GM18526 (cell line): ENCODE measurements at regions not wholly inside any gene's neighbourhood (a gene's known extent, or its start where the extent isn't known, plus 50 kb on each side); places are given as distances from the start of the nearest gene placed in this dataset.

Experiments
- POLR2A ChIP-seq: IDR thresholded peaks from 3 replicates; pipeline ENCODE4 v1.6.1; 2011; ENCODE audit not compliant: insufficient read length; ENCODE audit errors: extremely low read depth

DNA sequence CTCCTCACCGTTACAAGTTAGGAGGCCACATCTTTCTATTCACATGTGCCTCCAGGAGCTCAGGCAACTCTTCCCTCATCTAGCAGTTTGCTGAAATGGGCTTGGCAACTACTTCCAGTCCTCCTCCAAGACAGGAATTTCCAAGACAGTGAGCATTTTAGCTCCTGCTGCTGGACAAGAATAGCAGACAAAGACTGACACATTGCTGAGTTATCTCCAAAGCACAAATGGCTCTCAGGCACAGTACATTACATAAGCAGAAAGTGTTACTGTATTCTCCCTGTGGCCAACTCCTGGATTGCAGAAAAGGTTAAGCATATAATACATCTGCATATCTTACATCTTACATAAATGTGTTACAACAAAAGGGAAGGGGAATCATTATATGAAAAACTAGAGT lies 83.2 kb upstream of the POU2AF2 start:
- no peak for TF ChIP-seq POLR2A

DNA sequence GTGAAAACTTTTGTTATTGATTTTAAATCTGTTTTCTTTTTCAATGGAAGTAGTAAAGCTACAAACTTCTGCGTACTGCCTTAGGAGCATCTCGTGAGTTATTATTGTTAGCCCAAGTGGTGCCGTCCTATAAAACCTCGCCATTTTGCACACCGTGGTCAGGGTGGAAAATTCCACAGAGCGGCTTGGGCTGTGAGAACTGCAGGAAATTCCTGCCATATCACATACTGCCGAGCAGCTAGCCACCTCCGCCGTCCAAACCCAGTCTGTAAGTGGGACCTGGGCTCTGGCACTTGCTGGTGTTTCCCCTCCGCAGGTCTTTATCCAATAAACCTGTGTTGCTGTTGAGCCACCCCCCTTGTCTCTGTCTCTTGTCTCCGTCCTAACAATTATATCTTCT lies 88.0 kb upstream of the POU2AF2 start:
- no peak for TF ChIP-seq POLR2A

DNA sequence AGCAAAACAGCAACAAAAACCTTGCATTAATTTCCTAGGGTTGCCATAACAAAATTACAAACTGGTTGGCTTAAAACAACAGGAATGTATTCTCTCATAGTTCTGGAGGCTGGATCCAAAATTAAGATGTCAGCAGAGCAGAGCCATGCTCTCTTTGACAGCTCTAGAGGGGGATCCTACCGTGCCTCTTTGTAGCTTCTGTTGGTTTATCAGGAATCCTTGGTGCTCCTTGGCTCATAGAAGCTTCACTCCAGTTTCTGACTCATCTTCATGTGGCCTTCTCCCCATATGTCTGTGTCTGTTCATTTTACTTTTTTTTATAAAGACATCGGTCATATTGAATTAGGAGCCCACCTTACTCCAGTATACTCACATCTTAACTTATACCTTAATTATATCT lies 90.5 kb upstream of the POU2AF2 start:
- TF ChIP-seq POLR2A, result no peak

DNA sequence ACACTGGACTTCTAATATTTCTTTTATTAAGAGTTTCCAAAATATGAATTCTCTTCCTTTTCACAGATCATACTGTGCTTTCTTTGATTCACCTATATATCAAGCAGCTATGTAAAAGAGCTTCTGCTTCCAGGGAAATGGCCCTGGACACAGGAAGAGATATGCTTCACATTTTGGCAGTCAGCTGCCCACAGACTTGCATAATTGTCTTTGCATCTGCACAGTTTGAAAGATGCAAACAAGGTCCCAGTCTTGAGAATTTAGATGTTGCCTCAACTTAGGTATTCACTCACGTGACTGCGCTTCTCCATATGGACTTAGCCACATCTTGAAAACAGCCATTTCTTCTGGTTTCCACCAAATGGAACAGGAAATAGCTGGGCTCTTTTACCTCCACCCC lies 92.3 kb upstream of the POU2AF2 start:
- TF ChIP-seq POLR2A, result no peak

DNA sequence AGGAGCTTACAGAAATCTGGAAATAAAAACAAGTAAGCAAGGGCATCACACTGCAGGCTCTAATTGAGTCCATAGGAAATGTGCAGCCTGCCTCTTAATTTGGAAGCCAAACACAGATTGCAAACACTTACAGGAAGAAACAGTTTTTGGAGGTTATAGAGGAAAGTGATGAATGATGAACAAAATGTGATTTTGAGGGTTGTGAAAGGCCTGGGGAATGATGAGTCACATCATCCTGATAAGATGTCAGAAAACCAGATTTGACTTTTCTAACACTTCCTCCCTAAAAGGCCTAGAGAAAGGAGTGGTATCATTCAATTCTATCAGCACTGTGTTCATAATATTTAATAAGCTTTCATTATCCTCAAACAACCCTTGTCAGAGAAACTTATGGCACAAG lies 96.6 kb upstream of the POU2AF2 start:
- TF ChIP-seq POLR2A, result no peak

DNA sequence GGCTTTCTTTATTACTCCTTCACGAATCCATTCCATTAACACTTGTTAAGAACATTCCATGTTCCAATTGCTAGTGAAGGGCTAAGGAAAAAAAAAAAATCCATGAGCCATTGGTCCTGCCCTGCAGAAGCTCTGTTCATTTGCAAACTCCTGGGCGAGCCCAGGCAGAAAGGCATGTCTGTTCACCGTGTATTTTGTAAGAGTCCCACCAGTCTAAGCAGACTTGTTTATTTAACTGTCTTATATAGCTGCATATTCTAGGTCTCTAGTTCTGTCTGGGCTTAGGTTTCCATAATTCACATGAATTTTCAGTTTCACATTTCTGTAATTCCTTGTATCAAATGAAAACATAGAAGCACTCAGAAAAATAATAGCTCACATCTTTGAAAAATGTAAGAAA lies 97.4 kb upstream of the POU2AF2 start:
- no peak for TF ChIP-seq POLR2A

GRCh38 chr11:111137846-111138245 lies 107.7 kb upstream of the POU2AF2 start:
- no peak for TF ChIP-seq POLR2A

DNA sequence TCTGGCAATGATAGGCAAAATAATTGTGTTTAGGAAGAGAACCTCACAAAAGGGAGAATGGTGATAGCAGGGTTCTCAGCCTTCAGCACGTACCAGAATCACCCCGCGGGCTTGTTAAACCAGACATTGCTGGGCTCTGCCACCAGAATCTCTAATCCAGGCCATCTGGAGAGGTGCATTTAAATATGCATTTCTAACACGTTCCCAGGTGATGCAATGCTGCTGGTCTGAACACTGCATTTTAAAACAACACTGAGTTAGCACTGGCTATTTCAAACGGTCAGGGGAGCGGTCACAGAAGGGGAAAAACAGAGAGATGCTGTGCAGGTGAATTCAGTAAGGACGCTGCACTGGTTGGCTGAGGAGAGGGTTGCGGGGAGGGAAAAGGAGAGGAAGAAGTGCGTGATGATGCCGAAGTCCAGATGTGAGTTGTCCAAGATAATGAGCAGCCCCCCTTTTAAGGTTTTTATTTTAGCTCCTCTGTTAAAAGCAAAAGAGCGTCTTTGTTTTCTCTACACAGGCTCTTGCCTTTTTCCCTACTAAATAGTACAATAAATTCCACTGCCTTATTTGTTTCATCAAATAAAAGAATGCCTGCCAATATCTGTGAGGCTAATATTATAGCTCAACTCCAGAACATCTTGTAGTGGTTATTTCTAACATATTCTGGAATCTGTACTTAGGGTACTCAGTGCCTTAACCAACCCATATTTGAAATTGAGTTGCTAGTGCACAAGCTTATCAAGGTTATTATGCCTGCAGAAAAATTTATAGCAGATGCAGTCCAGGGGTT lies 109.6 kb upstream of the POU2AF2 start:
- TF ChIP-seq POLR2A, result no peak

DNA sequence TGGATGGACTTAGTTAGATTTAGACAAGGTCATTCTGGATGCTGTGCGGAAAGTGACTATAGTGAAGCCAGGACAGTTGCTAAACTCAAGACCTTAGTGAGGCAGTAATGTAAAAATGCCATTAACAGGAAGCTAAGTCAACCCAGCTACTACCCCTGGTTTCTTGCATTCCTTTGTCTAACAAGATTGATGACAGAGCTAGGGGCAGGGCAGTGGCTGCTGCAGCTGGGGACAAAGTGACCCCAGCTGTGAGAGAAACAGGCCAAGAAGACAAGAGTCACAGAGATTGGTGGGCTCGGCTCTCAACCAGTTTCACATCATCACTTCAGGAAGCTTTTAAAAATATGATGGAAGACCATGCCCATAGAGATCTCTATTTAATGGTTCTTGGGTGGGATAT lies 110.4 kb upstream of the POU2AF2 start:
- TF ChIP-seq POLR2A, result no peak

- no peak for TF ChIP-seq POLR2A
Measured at GRCh38 chr11:111128076-111128870, 117.3 kb upstream of the POU2AF2 start.

GRCh38 chr11:111124724-111125123 lies 120.8 kb upstream of the POU2AF2 start:
- TF ChIP-seq POLR2A, result no peak

DNA sequence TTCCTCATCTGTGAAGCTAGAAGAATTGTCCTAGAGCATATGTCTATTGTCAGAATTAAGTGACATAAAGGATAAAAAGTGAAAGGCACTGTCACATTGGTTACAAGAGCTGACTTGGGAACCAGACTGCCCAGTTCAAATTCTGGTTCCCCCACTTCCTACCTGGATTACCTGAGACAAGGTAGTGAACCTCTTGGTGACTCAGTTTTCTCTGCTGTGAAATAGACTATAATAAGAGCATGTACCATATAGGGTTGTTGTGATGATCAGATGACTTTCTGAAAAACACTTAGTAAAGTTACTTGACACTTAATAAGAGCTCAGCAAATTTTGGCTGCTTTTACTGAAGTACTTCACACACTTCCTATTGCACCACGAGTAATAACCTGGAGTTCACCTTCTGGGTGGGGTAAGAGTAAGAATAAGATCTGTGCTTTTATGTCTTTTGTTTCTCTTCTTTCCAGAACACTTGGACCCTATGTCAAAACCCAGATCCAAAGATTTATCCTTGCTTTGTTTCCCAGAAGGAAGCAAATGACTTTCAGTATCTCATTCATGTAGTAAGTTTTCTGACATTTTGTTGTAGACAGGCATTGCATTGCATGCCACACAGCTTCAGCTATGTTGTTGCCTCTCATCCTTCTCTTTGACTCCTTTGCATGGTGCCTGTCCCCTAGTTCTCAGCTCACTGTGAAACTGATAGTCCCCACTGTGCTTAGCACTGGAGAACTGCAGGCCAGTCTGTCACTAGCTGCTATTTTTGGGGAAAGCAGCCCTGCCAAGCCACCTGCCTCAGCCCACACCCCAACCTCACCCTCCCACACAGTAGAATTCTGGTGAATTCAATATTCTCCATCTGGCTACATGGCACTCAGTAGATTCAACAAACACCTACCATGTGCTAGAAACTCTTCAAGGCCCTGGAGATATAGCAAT lies 121.8 kb upstream of the POU2AF2 start:
- TF ChIP-seq POLR2A, result no peak

GRCh38 chr11:111120696-111121302 lies 124.7 kb upstream of the POU2AF2 start:
- TF ChIP-seq POLR2A, result no peak

DNA sequence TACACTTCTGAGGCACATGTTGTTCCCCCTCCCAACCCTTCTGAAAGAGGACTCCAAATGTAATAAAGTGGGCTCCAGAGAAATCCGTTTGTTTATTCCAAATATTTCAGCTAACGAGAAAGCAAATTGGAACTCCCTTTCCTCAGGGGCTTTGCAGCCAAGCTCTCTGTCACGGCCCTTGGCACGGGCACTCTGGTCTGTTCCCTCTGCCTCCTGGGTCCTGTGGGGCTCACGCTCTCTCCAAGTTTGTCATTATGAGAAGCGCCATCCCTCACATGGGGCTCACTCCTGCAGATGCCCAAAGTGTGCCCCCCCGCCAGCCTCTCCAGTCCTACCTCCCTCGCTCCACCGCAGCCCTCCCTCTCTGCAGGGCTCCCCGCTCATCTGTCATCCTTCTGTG lies 125.4 kb upstream of the POU2AF2 start:
- TF ChIP-seq POLR2A, result no peak

DNA sequence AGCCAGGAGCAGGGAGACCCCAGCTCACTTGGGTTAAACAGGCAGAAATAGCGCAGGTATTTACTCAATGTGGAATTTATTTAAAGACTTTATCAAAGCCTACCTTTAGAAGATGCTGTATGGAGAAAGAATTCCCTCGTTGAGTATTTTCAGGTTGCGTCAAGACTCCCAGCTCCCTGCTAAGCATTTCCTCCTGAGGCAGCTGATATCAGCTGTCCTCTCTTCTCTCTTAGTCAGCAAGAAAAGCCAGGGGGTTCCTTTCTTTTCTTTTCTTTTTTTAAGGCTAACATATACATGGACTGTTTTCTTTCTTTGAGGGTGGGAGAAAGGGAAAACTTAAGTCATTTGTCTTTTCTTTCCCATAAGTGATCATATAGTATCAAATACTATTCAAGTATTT lies 125.8 kb upstream of the POU2AF2 start:
- no peak for TF ChIP-seq POLR2A
